Kidney tubule cell (primary cell): ENCODE measurements at regions not wholly inside any gene's neighbourhood (a gene's known extent, or its start where the extent isn't known, plus 50 kb on each side); places are given as distances from the start of the nearest gene placed in this dataset.
"Not testable (repeated sequence)": the region's sequence is repeated elsewhere in the genome, so short reads cannot be mapped to it uniquely, and the experiment has no call there.

ENCODE experiments used
- DNase-seq: peaks from one replicate; pipeline ENCODE4 v3.0.0-alpha.2; 2018; ENCODE audit warnings: low spot score

GRCh38 chr10:81444242-81444929 is 430.6 kb upstream of the NRG3 start:
- no peak for DNase-seq

GRCh38 chr10:81450651-81451050 is 424.3 kb upstream of the NRG3 start:
- DNase-seq: no peak

GRCh38 chr10:81472927-81473470 is 402.0 kb upstream of the NRG3 start:
- no peak for DNase-seq

GRCh38 chr10:81473755-81474154 is 401.2 kb upstream of the NRG3 start:
- no peak for DNase-seq

GRCh38 chr10:81479316-81479715 is 395.7 kb upstream of the NRG3 start:
- no peak for DNase-seq

GRCh38 chr10:81496626-81497025 is 378.4 kb upstream of the NRG3 start:
- no peak for DNase-seq

- DNase-seq: no peak
Measured at GRCh38 chr10:81498011-81498551, 376.9 kb upstream of the NRG3 start.

- no peak for DNase-seq
Measured at GRCh38 chr10:81502677-81503359, 372.2 kb upstream of the NRG3 start.

GRCh38 chr10:81505777-81506176 is 369.2 kb upstream of the NRG3 start:
- DNase-seq: not testable (repeated sequence)

GRCh38 chr10:81514811-81515210 is 360.2 kb upstream of the NRG3 start:
- DNase-seq: no peak

- DNase-seq: no peak
Measured at GRCh38 chr10:81520688-81521087, 354.3 kb upstream of the NRG3 start.

- DNase-seq: no peak
Measured at GRCh38 chr10:81524467-81524866, 350.5 kb upstream of the NRG3 start.

GRCh38 chr10:81532403-81532802 is 342.6 kb upstream of the NRG3 start:
- no peak for DNase-seq

GRCh38 chr10:81534991-81535390 is 340.0 kb upstream of the NRG3 start:
- no peak for DNase-seq

- DNase-seq: no peak
Measured at GRCh38 chr10:81541517-81541916, 333.5 kb upstream of the NRG3 start.

- no peak for DNase-seq
Measured at GRCh38 chr10:81546243-81546642, 328.8 kb upstream of the NRG3 start.

- DNase-seq: no peak
Measured at GRCh38 chr10:81548160-81548559, 326.8 kb upstream of the NRG3 start.

- no peak for DNase-seq
Measured at GRCh38 chr10:81564143-81564542, 310.9 kb upstream of the NRG3 start.

GRCh38 chr10:81569488-81569887 is 305.5 kb upstream of the NRG3 start:
- DNase-seq: no peak

- DNase-seq: no peak
Measured at GRCh38 chr10:81570349-81570748, 304.6 kb upstream of the NRG3 start.

GRCh38 chr10:81570878-81571794 is 303.9 kb upstream of the NRG3 start:
- DNase-seq: no peak

- no peak for DNase-seq
Measured at GRCh38 chr10:81575036-81575435, 300.0 kb upstream of the NRG3 start.
